Caco-2 (cell line): ENCODE measurements at regions not wholly inside any gene's neighbourhood (a gene's known extent, or its start where the extent isn't known, plus 50 kb on each side); places are given as distances from the start of the nearest gene placed in this dataset.

ENCODE experiments used
- BruUV-seq: library from RNA; stranded (reverse); fragments of 400-500 nt; replicated peaks from 2 replicates; lab custom pipeline; 2021; lab: Mats Ljungman, UMichigan
- CTCF ChIA-PET: fragments of 300-600 bp; sonication (Branson Sonifier 250); formaldehyde crosslinking; loops from one replicate; lab custom pipeline; 2022; ENCODE audit warnings: antibody characterized with exemption; lab: Charles Lee
- POLR2A ChIA-PET: fragments of 300-600 bp; sonication (Branson Sonifier 250); formaldehyde crosslinking; loops from one replicate; lab custom pipeline; 2022; ENCODE audit warnings: antibody characterized with exemption; lab: Charles Lee
- DNase-seq, 2 experiments: peaks; one replicate each; pipeline versions ENCODE4 v3.0.0 to v3.0.0-alpha.2; 2020 to 2022
- H3K27me3 ChIP-seq: replicated peaks from 2 replicates; pipeline ENCODE4 v1.6.0; 2011; ENCODE audit warnings: low read length; ENCODE audit not compliant: control insufficient read depth, insufficient read depth
- H3K36me3 ChIP-seq: 2 replicates; pipeline ENCODE4 v1.5.1; 2011; ENCODE audit warnings: low read length; ENCODE audit not compliant: control insufficient read depth, insufficient read depth
- H3K4me1 ChIP-seq: fragments of 250-450 bp; sonication (Bioruptor Pico); 2 replicates; pipeline ENCODE4 v1.5.1; 2020; ENCODE audit warnings: mild to moderate bottlenecking
- H3K4me3 ChIP-seq: 2 replicates; pipeline ENCODE4 v1.5.1; 2011; ENCODE audit warnings: low read depth, mild to moderate bottlenecking, control low read depth, low read length
- H3K9me3 ChIP-seq: fragments of 250-450 bp; sonication (Bioruptor Pico); 2 replicates; pipeline ENCODE4 v1.5.1; 2020; ENCODE audit warnings: mild to moderate bottlenecking, moderate library complexity
- H3K27ac Mint-ChIP-seq: one replicate; pipeline ENCODE4 v1.8.0; 2022; ENCODE audit warnings: mixed read lengths; ENCODE audit not compliant: unreplicated experiment
- H3K27me3 Mint-ChIP-seq: one replicate; pipeline ENCODE4 v1.8.0; 2022; ENCODE audit warnings: mixed read lengths; ENCODE audit not compliant: insufficient read depth, unreplicated experiment
- H3K36me3 Mint-ChIP-seq: one replicate; pipeline ENCODE4 v1.8.0; 2022; ENCODE audit warnings: mild to moderate bottlenecking, mixed read lengths; ENCODE audit not compliant: insufficient read depth, unreplicated experiment
- H3K4me1 Mint-ChIP-seq: one replicate; pipeline ENCODE4 v1.8.0; 2022; ENCODE audit warnings: low read depth, mixed read lengths; ENCODE audit not compliant: unreplicated experiment
- H3K4me3 Mint-ChIP-seq: one replicate; pipeline ENCODE4 v1.8.0; 2022; ENCODE audit warnings: mild to moderate bottlenecking, moderate library complexity, mixed read lengths; ENCODE audit not compliant: unreplicated experiment
- H3K9me3 Mint-ChIP-seq: one replicate; pipeline ENCODE4 v1.8.0; 2022; ENCODE audit warnings: mixed read lengths; ENCODE audit not compliant: unreplicated experiment
- CTCF ChIP-seq, 2 experiments: fragments of 200-600 bp in 1 of 2; IDR thresholded peaks; 1 replicate in 1 of 2; 2 replicates in 1 of 2; pipeline versions ENCODE4 v1.5.1 to v1.8.0; 2011 to 2022; ENCODE audit warnings: antibody characterized with exemption in 1 of 2, control low read depth in 1 of 2, inconsistent platforms in 1 of 2, low read depth in 1 of 2, low read length in 1 of 2, mild to moderate bottlenecking in 1 of 2, moderate library complexity in 1 of 2; ENCODE audit not compliant: insufficient read depth in 1 of 2, severe bottlenecking in 1 of 2, unreplicated experiment in 1 of 2
- intact Hi-C: fragments of 100-400 bp; cut with micrococcal nuclease; formaldehyde crosslinking; loops from one replicate; pipeline ENCODE4 v1.10.0; 2022; ENCODE audit not compliant: unreplicated experiment

- no peaks in the 10 kb centered on the region for H3K9me3 Mint-ChIP-seq
- Histone ChIP-seq H3K36me3 (no peaks in the 10 kb centered on the region), H3K27me3 (no peaks in the 10 kb centered on the region), H3K4me3 (no peak overlapping the region), H3K9me3 (no peaks in the 10 kb centered on the region), H3K4me1 (no peaks in the 10 kb centered on the region)
- TF ChIP-seq CTCF (IDR thresholded peaks at IDR 0.05; ENCODE audit: insufficient read depth in 1 of 2, low read depth in 1 of 2, low read length in 1 of 2, severe bottlenecking in 1 of 2, unreplicated experiment in 1 of 2), result no peak
- H3K27me3 Mint-ChIP-seq, result no peaks in the 10 kb centered on the region
- no peak for DNase-seq
- intact Hi-C loops, result no loop called here
- H3K4me1 Mint-ChIP-seq, result peaks cover 8% of the 10 kb centered on the region
- BruUV-seq, result no TSS peak
- H3K27ac Mint-ChIP-seq, result peak overlapping the region; percentile 24
- CTCF ChIA-PET, result no interaction called here
- POLR2A ChIA-PET, result no interaction called here
- H3K36me3 Mint-ChIP-seq, result no peaks in the 10 kb centered on the region
- H3K4me3 Mint-ChIP-seq, result no peak overlapping the region
Observed at GRCh38 chr6:121521164-121521555, 85.7 kb downstream of the GJA1 start.

GRCh38 chr6:121522265-121522664 lies 86.8 kb downstream of the GJA1 start:
- no peaks in the 10 kb centered on the region for H3K9me3 ChIP-seq
- no peaks in the 10 kb centered on the region for H3K36me3 Mint-ChIP-seq
- H3K36me3 ChIP-seq, result no peaks in the 10 kb centered on the region
- no peaks in the 10 kb centered on the region for H3K27me3 Mint-ChIP-seq
- no peaks in the 10 kb centered on the region for H3K9me3 Mint-ChIP-seq
- H3K27ac Mint-ChIP-seq, result no peak overlapping the region
- TF ChIP-seq CTCF (IDR thresholded peaks at IDR 0.05; ENCODE audit: insufficient read depth in 1 of 2, low read depth in 1 of 2, low read length in 1 of 2, severe bottlenecking in 1 of 2, unreplicated experiment in 1 of 2), result no peak
- peaks cover 8% of the 10 kb centered on the region for H3K4me1 Mint-ChIP-seq
- no TSS peak for BruUV-seq
- CTCF ChIA-PET, result no interaction called here
- H3K4me1 ChIP-seq, result no peaks in the 10 kb centered on the region
- no peak for DNase-seq
- H3K4me3 ChIP-seq, result no peak overlapping the region
- no peak overlapping the region for H3K4me3 Mint-ChIP-seq
- no peaks in the 10 kb centered on the region for H3K27me3 ChIP-seq
- intact Hi-C loops, result no loop called here
- POLR2A ChIA-PET, result no interaction called here

GRCh38 chr6:121522771-121523386 lies 87.4 kb downstream of the GJA1 start:
- H3K4me3 ChIP-seq, result no peak overlapping the region
- no TSS peak for BruUV-seq
- H3K27me3 Mint-ChIP-seq, result no peaks in the 10 kb centered on the region
- CTCF ChIA-PET, result no interaction called here
- H3K9me3 ChIP-seq, result no peaks in the 10 kb centered on the region
- H3K4me3 Mint-ChIP-seq, result no peak overlapping the region
- no peaks in the 10 kb centered on the region for H3K36me3 Mint-ChIP-seq
- H3K9me3 Mint-ChIP-seq, result no peaks in the 10 kb centered on the region
- no peak for DNase-seq
- no peaks in the 10 kb centered on the region for H3K27me3 ChIP-seq
- POLR2A ChIA-PET, result no interaction called here
- no peaks in the 10 kb centered on the region for H3K4me1 ChIP-seq
- peaks cover 8% of the 10 kb centered on the region for H3K4me1 Mint-ChIP-seq
- intact Hi-C loops, result no loop called here
- H3K27ac Mint-ChIP-seq, result no peak overlapping the region
- TF ChIP-seq CTCF (IDR thresholded peaks at IDR 0.05; ENCODE audit: insufficient read depth in 1 of 2, low read depth in 1 of 2, low read length in 1 of 2, severe bottlenecking in 1 of 2, unreplicated experiment in 1 of 2), result no peak
- H3K36me3 ChIP-seq, result no peaks in the 10 kb centered on the region
